ENCODE measurements at regions not wholly inside any gene's neighbourhood (a gene's known extent, or its start where the extent isn't known, plus 50 kb on each side); places are given as distances from the start of the nearest gene placed in this dataset.

- no peak for TF ChIP-seq CREB1 (IDR thresholded peaks at IDR 0.05; ENCODE audit: low read depth)
- no peak for TF ChIP-seq TEAD4 (IDR thresholded peaks at IDR 0.05)
- TF ChIP-seq TCF12 (IDR thresholded peaks at IDR 0.05; ENCODE audit: low read depth) = no peak
- TF ChIP-seq FOXM1 (IDR thresholded peaks at IDR 0.05; ENCODE audit: borderline replicate concordance, low read depth) = no peak
These were observed 184.7 kb downstream of the TMEM121 start for GRCh38 chr14:105711044-105711620.

GRCh38 chr14:105711841-105712460, 185.6 kb downstream of the TMEM121 start:
- TF ChIP-seq EGR1 (IDR thresholded peaks at IDR 0.05) (no peak), FOXM1 (IDR thresholded peaks at IDR 0.05; ENCODE audit: borderline replicate concordance, low read depth) (no peak), TAF1 (IDR thresholded peaks at IDR 0.05; ENCODE audit: low read depth) (no peak), NFIC (IDR thresholded peaks at IDR 0.05) (no peak), USF1 (IDR thresholded peaks at IDR 0.05) (no peak), ZBTB7A (IDR thresholded peaks at IDR 0.05; ENCODE audit: low read depth) (no peak), EP300 (IDR thresholded peaks at IDR 0.05; ENCODE audit: borderline replicate concordance) (no peak), TCF12 (IDR thresholded peaks at IDR 0.05; ENCODE audit: low read depth) (no peak), CEBPB (IDR thresholded peaks at IDR 0.05) (no peak), TEAD4 (IDR thresholded peaks at IDR 0.05) (no peak)

GRCh38 chr14:105733081-105734065, 207.0 kb downstream of the TMEM121 start:
- no peak for TF ChIP-seq RAD21 (IDR thresholded peaks at IDR 0.05; ENCODE audit: low read depth)
- no peak for TF ChIP-seq EGR1 (IDR thresholded peaks at IDR 0.05)
- no peak for TF ChIP-seq TCF12 (IDR thresholded peaks at IDR 0.05; ENCODE audit: low read depth)
- no peak for TF ChIP-seq TAF1 (IDR thresholded peaks at IDR 0.05; ENCODE audit: low read depth)
- no peak for TF ChIP-seq EP300 (IDR thresholded peaks at IDR 0.05; ENCODE audit: borderline replicate concordance)
- TF ChIP-seq USF1 (IDR thresholded peaks at IDR 0.05) = no peak

- TF ChIP-seq YY1 (IDR thresholded peaks at IDR 0.05; ENCODE audit: low read depth) (no peak), RAD21 (IDR thresholded peaks at IDR 0.05; ENCODE audit: low read depth) (no peak), USF1 (IDR thresholded peaks at IDR 0.05) (no peak), EGR1 (IDR thresholded peaks at IDR 0.05) (no peak), TCF12 (IDR thresholded peaks at IDR 0.05; ENCODE audit: low read depth) (no peak), TAF1 (IDR thresholded peaks at IDR 0.05; ENCODE audit: low read depth) (no peak), CEBPB (IDR thresholded peaks at IDR 0.05) (no peak), FOXM1 (IDR thresholded peaks at IDR 0.05; ENCODE audit: borderline replicate concordance, low read depth) (no peak), CREB1 (IDR thresholded peaks at IDR 0.05; ENCODE audit: low read depth) (no peak), MAX (IDR thresholded peaks at IDR 0.05) (no peak), NFIC (IDR thresholded peaks at IDR 0.05) (no peak), REST (IDR thresholded peaks at IDR 0.05; ENCODE audit: low read depth) (no peak), EP300 (IDR thresholded peaks at IDR 0.05; ENCODE audit: borderline replicate concordance) (no peak)
These were observed 211.3 kb downstream of the TMEM121 start for GRCh38 chr14:105737504-105738246.

GRCh38 chr14:105738638-105739037, 212.3 kb downstream of the TMEM121 start:
- TF ChIP-seq MAX (IDR thresholded peaks at IDR 0.05) (no peak), EGR1 (IDR thresholded peaks at IDR 0.05) (no peak), RAD21 (IDR thresholded peaks at IDR 0.05; ENCODE audit: low read depth) (no peak), EP300 (IDR thresholded peaks at IDR 0.05; ENCODE audit: borderline replicate concordance) (no peak), CREB1 (IDR thresholded peaks at IDR 0.05; ENCODE audit: low read depth) (no peak), CEBPB (IDR thresholded peaks at IDR 0.05) (no peak), FOXM1 (IDR thresholded peaks at IDR 0.05; ENCODE audit: borderline replicate concordance, low read depth) (no peak), YY1 (IDR thresholded peaks at IDR 0.05; ENCODE audit: low read depth) (no peak), TEAD4 (IDR thresholded peaks at IDR 0.05) (no peak), NFIC (IDR thresholded peaks at IDR 0.05) (no peak), USF1 (IDR thresholded peaks at IDR 0.05) (no peak)
